Fibroblast of the conjunctiva (primary cell): ENCODE measurements at regions not wholly inside any gene's neighbourhood (a gene's known extent, or its start where the extent isn't known, plus 50 kb on each side); places are given as distances from the start of the nearest gene placed in this dataset.
"Not testable (repeated sequence)": the region's sequence is repeated elsewhere in the genome, so short reads cannot be mapped to it uniquely, and the experiment has no call there.

ENCODE experiments used
- DNase-seq: peaks from one replicate; pipeline ENCODE4 v3.0.0-alpha.2; 2010; ENCODE audit warnings: low read depth

DNA sequence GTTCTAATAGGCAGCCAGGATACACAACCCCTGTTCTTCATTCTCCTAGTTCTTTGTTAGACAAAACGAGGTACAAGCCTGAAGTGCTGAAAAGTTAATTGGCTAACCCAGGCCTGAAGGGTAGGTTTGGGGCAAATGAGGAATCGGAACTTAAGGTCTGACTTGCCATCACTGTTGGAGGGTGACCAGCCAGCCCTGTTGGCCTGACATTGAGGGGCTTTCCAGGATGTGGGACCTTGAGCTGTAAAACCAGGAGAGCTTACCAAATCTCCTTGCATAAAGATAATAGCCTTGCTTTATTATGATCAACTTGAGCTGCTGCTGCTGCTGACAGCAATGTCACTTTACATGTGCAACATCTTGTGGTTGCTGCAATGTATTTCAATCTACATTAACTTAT, 256.0 kb downstream of the VAPA start:
- DNase-seq, result no peak

- DNase-seq, result no peak
Observed at GRCh38 chr18:10170375-10170774, 256.6 kb downstream of the VAPA start.

- not testable (repeated sequence) for DNase-seq
Observed at GRCh38 chr18:10175333-10175732, 261.5 kb downstream of the VAPA start.

DNA sequence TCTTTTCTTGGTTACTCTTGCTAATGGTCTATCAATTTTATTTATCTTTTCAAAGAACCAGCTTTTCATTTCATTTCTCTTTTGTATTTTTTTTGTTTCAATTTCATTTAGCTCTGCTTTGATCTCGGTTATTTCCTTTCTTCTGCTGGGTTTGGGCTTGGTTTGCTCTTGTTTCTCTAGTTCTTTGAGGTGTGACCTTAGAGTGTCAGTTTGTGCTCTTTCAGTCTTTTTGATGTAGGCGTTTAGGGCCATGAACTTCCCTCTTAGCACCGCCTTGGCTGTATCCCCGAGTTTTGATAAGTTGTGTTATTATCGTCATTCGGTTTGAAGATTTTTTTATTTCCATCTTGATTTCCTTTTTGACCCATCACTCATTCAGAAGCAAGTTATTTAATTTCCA, 265.5 kb downstream of the VAPA start:
- not testable (repeated sequence) for DNase-seq

DNA sequence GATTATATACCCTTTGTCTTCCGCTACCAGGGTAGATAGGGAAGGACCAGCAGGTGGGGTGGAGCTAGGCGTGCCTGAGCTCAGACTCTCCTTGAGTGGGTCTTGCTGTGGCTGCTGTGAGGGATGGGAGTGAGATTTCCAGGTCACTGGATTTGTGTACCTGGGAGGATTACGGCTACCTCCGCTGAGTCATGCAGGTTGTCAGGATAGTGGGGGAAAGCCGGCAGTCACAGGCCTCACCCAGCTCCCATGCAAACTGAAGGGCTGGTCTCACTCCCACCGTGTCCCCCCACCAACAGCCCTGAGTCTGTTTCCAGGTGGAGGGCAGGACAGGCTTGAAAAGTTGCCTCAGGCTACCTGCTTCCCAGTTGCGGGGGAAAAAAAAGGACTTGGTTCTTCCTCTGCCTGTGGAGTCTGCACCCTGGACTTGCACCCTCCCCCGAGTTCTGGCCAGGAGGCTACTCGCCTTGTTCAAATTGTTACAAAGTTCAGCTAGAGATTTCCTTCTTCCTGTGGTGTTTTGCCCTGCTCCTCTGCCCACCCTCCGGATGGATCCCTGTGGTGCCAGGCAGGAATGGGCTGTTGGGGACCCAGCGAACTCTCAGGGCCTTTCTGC, 268.3 kb downstream of the VAPA start:
- no peak for DNase-seq

DNA sequence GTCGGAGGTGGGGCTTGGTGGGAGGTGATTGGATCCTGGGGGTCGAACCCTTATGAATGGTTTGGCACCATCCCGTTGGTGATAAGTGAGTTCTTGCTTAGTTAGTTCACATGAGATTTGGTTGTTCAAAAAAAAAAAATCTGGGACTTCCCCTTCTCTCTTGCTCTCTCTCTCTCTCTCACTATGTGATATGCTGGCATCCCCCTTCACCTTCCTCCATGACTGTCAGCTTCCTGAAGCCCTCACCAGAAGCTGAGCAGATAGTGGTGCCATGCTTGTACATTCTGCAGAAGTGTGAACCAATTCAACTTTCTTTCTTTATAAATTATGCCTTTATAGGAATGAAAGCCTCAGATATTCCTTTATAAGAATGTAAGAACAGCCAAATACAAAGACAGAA, 269.7 kb upstream of the APCDD1 start:
- DNase-seq, result no peak

- DNase-seq, result no peak
Observed at GRCh38 chr18:10188971-10189810, 265.2 kb upstream of the APCDD1 start.

DNA sequence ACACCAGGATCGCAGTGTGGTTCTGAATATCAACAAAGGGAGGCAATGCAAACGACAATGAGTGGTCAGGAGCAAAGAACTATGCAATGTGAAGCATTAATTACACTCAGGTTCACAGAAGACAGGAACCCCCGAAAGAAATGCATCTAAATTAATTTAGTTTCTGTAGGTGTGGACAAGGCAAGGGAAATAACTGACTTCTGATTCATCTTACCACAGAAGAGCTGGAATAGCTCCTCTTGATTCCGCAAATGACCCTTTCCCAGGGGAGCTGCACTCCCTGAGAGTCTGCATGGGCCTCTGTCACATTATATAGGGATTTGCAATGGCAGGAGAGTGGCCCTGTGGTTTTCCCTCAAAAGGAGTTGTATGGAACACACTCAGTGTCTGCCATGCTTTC, 263.9 kb upstream of the APCDD1 start:
- no peak for DNase-seq

- no peak for DNase-seq
Observed at GRCh38 chr18:10193444-10193843, 261.0 kb upstream of the APCDD1 start.

- no peak for DNase-seq
Observed at GRCh38 chr18:10194592-10194991, 259.8 kb upstream of the APCDD1 start.

DNA sequence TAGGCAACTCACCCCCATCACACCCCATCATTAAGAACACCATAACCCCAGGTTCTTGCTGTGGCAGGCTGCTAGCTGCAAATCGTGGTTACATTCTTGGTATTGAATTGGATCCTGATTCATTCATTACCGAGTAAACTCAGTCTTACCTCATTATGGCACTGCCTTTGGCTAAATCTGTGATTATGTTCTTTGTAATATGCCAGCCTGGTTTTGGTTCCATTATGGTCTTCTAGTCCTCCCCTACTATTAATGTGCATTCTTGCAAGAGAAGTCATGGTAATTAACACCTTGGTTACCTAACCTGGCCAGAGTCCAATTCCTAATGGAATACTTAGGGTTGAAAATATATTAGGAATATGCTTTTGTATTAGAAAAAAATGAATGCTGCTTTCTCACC, 258.9 kb upstream of the APCDD1 start:
- DNase-seq, result no peak

GRCh38 chr18:10197097-10197496, 257.3 kb upstream of the APCDD1 start:
- no peak for DNase-seq

DNA sequence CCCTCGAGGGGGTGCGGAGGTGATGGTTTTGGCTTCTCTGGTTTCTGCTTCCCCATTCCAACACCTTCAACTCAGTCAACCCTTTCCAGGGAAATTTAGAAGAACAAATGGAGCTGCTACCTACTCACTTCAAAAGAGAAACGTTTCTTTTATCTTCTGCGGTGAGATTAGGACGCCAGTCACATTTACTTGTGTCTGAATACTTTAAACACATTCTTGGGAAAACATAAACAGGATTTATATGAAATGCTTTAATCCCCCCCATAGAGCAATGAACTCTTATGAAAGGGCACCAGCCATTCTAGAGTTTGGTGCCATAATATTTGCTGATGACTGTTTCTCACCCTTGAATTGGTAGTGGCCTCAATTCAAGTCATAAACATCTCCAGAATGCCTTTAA, 253.2 kb upstream of the APCDD1 start:
- DNase-seq, result no peak

- DNase-seq, result no peak
Observed at GRCh38 chr18:10201659-10202058, 252.8 kb upstream of the APCDD1 start.

DNA sequence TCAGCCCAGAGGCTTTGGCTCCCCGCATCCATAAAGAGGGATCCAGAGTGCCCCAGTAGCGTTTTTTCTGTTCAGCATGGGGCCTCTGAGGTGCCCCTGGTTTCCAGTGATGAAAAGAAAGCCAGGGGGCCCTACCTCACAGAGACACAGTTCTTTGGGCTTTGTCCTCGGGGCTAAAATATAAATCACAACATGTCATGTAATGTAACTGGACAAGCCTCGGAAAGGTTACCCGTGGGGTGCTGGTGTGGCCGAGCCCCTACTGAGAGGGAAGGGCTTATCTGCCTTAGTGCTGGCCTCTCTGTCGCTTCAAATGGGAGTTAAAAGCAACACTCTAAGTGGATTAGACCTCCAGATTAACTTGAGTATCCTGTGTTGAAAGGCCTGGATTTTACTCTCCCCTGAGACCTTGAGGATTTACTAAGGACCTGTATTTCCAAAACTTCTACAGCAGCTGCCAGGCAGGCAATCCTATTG, 251.6 kb upstream of the APCDD1 start:
- no peak for DNase-seq

GRCh38 chr18:10205151-10205550, 249.3 kb upstream of the APCDD1 start:
- no peak for DNase-seq

GRCh38 chr18:10207682-10208345, 246.6 kb upstream of the APCDD1 start:
- DNase-seq, result no peak

- DNase-seq, result no peak
Observed at GRCh38 chr18:10209302-10209701, 245.1 kb upstream of the APCDD1 start.

GRCh38 chr18:10210057-10210633, 244.3 kb upstream of the APCDD1 start:
- DNase-seq, result no peak

DNA sequence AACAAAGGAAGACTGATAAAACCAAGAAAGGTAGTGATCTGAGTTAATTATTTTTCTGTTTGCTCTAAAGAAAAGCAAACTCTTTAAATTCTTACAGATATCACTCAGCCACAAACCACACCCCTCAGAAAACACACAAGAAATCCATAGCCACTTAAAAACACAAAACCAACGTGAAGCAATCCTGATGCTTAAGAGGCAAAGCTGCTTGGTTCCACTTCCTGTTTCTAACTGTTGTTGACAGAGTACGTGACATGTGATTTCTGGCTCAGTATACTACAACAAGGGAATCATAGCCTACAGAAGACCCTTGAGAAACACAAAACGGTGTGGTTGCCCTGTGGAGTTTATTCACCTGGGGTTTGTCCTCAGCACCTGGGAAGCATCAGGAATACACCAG, 240.9 kb upstream of the APCDD1 start:
- DNase-seq, result no peak

- DNase-seq, result no peak
Observed at GRCh38 chr18:10215446-10215845, 239.0 kb upstream of the APCDD1 start.

DNA sequence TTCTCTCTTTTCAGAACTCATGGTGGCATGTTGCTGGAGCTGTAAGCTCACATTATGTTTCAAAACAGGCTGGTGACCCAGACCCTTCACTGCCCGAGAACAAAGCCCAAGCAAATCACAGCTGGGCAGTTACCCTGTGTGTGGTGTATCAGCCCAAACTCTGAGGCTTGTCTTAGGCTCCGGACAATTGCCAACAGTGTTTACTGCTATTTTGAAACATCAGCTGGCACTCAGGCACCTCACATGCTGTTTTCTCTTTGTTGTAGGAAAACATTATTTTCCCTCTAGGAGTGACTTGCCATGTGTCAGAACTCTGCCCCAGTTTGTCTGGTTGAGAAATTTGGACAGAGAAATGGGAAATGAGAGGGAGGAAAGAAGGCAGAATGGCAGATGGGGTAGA, 237.6 kb upstream of the APCDD1 start:
- DNase-seq, result no peak

- DNase-seq, result no peak
Observed at GRCh38 chr18:10217211-10217610, 237.2 kb upstream of the APCDD1 start.
